Activated T-cell treated with anti-CD3 and anti-CD28 coated beads for 1 hour (primary cell): ENCODE measurements at regions not wholly inside any gene's neighbourhood (a gene's known extent, or its start where the extent isn't known, plus 50 kb on each side); places are given as distances from the start of the nearest gene placed in this dataset.

ENCODE experiments used
- DNase-seq: peaks from one replicate; pipeline ENCODE4 v3.0.0-alpha.2; 2020; ENCODE audit warnings: low read depth

GRCh38 chr2:129728035-129728972, 251.2 kb upstream of the RAB6C start:
- no peak for DNase-seq

GRCh38 chr2:129729011-129729410, 250.5 kb upstream of the RAB6C start:
- DNase-seq = no peak

- DNase-seq = no peak
Observed at GRCh38 chr2:129729646-129730045, 249.8 kb upstream of the RAB6C start.

GRCh38 chr2:129730979-129731378, 248.5 kb upstream of the RAB6C start:
- no peak for DNase-seq

GRCh38 chr2:129731907-129732629, 247.4 kb upstream of the RAB6C start:
- DNase-seq = no peak

GRCh38 chr2:129732630-129733026, 246.8 kb upstream of the RAB6C start:
- no peak for DNase-seq

GRCh38 chr2:129733041-129733440, 246.4 kb upstream of the RAB6C start:
- no peak for DNase-seq

GRCh38 chr2:129733579-129733978, 245.9 kb upstream of the RAB6C start:
- DNase-seq = no peak

GRCh38 chr2:129734343-129735034, 245.0 kb upstream of the RAB6C start:
- DNase-seq = no peak

GRCh38 chr2:129735576-129735975, 243.9 kb upstream of the RAB6C start:
- DNase-seq = no peak

GRCh38 chr2:129737660-129738527, 241.6 kb upstream of the RAB6C start:
- DNase-seq = no peak

- DNase-seq = no peak
Observed at GRCh38 chr2:129738799-129739198, 240.7 kb upstream of the RAB6C start.

- DNase-seq = no peak
Observed at GRCh38 chr2:129740504-129740903, 239.0 kb upstream of the RAB6C start.

- no peak for DNase-seq
Observed at GRCh38 chr2:129741165-129741564, 238.3 kb upstream of the RAB6C start.

- no peak for DNase-seq
Observed at GRCh38 chr2:129741623-129742022, 237.8 kb upstream of the RAB6C start.

- no peak for DNase-seq
Observed at GRCh38 chr2:129742415-129743180, 236.9 kb upstream of the RAB6C start.

- DNase-seq = no peak
Observed at GRCh38 chr2:129744141-129744540, 235.3 kb upstream of the RAB6C start.

- no peak for DNase-seq
Observed at GRCh38 chr2:129744649-129745048, 234.8 kb upstream of the RAB6C start.

- no peak for DNase-seq
Observed at GRCh38 chr2:129747500-129748125, 231.9 kb upstream of the RAB6C start.

GRCh38 chr2:129748250-129748649, 231.2 kb upstream of the RAB6C start:
- no peak for DNase-seq
